MCF 10A (cell line): ENCODE measurements at regions not wholly inside any gene's neighbourhood (a gene's known extent, or its start where the extent isn't known, plus 50 kb on each side); places are given as distances from the start of the nearest gene placed in this dataset.
A peak's percentile ranks its signal among the peaks of the same experiment; 100 is the strongest.

Experiments used
- BruUV-seq: library from RNA; stranded (reverse); fragments of 400-500 nt; replicated peaks from 2 replicates; lab custom pipeline; 2021; lab: Mats Ljungman, UMichigan
- CTCF ChIA-PET: fragments of 300-600 bp; sonication (Branson Sonifier 250); formaldehyde crosslinking; extraction: SDS; loops from one replicate; lab custom pipeline; 2021; ENCODE audit warnings: antibody characterized with exemption, inconsistent platforms; lab: Yijun Ruan, JAX
- POLR2A ChIA-PET: fragments of 300-600, 350-650 bp; sonication (Branson Sonifier 250); formaldehyde crosslinking; extraction: SDS; loops from one replicate; lab custom pipeline; 2020; ENCODE audit warnings: antibody characterized with exemption, inconsistent platforms; lab: Yijun Ruan, JAX
- DNase-seq: peaks from one replicate; pipeline ENCODE4 v3.0.0-alpha.2; 2018; ENCODE audit not compliant: unreplicated experiment
- H3K27ac Mint-ChIP-seq: one replicate; pipeline ENCODE4 v1.8.0; 2022; ENCODE audit warnings: mild to moderate bottlenecking, low read depth, mixed read lengths; ENCODE audit not compliant: unreplicated experiment
- H3K27me3 Mint-ChIP-seq: one replicate; pipeline ENCODE4 v1.8.0; 2022; ENCODE audit warnings: mixed read lengths; ENCODE audit not compliant: insufficient read depth, unreplicated experiment
- H3K36me3 Mint-ChIP-seq: one replicate; pipeline ENCODE4 v1.8.0; 2022; ENCODE audit warnings: mild to moderate bottlenecking, moderate library complexity, mixed read lengths; ENCODE audit not compliant: insufficient read depth, unreplicated experiment
- H3K4me1 Mint-ChIP-seq: one replicate; pipeline ENCODE4 v1.8.0; 2022; ENCODE audit warnings: mixed read lengths; ENCODE audit not compliant: insufficient read depth, unreplicated experiment
- H3K4me3 Mint-ChIP-seq: one replicate; pipeline ENCODE4 v1.8.0; 2022; ENCODE audit warnings: mild to moderate bottlenecking, moderate library complexity, mixed read lengths; ENCODE audit not compliant: unreplicated experiment
- H3K9me3 Mint-ChIP-seq: one replicate; pipeline ENCODE4 v1.8.0; 2022; ENCODE audit warnings: mixed read lengths; ENCODE audit not compliant: unreplicated experiment
- intact Hi-C: fragments of 100-400 bp; cut with micrococcal nuclease; formaldehyde crosslinking; loops from 2 replicates; pipeline ENCODE4 v1.14.1; 2022
- TF ChIP-seq, protein P1 (sequence below): fragments of 200-600 bp; IDR thresholded peaks from one replicate; pipeline ENCODE4 v1.8.0; 2022; ENCODE audit warnings: antibody characterized with exemption, mild to moderate bottlenecking; ENCODE audit not compliant: unreplicated experiment

DNA sequence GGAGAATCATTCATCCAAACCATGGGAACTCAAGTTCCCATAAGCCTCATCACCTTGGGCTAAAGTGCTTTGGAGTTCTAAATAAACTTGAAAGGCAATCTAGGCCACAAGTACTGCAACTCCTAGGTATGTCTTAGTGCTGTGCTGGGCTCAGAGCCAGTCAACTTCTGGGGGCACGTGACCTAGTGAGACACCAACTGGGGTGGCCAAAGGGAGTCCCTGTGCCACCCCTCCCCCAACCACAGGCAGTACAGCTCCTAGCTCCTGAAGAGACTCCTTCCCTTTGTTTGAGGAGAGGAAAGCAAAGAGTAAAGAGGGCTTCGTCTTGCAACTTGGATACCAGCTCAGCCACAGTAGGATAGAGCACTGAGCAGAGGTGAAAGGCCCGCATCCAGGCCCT, 154.2 kb upstream of the IL1RAPL2 start:
- H3K36me3 Mint-ChIP-seq = no peaks in the 10 kb centered on the region
- intact Hi-C loops = no loop called here

DNA sequence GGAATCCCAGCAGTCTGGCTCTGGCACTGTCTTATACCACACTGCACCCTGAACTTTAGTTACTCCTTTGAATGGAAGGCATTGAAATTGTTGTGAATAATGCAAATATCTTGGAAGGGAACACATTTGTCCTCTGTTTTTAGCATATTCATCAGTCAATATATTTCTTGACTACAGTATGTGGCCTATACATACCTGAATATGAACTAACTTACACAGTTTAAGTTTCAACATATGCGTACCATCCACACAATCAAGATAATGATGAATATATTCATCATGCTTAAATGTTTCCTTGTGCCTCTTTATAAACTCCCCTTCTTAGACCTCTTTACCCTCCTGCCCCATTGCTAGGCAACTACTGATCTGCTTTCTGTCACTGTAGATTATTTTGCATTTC, 145.7 kb upstream of the ESX1 start:
- DNase-seq = no peak
- TF ChIP-seq, protein P1, sequence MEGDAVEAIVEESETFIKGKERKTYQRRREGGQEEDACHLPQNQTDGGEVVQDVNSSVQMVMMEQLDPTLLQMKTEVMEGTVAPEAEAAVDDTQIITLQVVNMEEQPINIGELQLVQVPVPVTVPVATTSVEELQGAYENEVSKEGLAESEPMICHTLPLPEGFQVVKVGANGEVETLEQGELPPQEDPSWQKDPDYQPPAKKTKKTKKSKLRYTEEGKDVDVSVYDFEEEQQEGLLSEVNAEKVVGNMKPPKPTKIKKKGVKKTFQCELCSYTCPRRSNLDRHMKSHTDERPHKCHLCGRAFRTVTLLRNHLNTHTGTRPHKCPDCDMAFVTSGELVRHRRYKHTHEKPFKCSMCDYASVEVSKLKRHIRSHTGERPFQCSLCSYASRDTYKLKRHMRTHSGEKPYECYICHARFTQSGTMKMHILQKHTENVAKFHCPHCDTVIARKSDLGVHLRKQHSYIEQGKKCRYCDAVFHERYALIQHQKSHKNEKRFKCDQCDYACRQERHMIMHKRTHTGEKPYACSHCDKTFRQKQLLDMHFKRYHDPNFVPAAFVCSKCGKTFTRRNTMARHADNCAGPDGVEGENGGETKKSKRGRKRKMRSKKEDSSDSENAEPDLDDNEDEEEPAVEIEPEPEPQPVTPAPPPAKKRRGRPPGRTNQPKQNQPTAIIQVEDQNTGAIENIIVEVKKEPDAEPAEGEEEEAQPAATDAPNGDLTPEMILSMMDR = no peak
- Mint-ChIP-seq H3K36me3 (no peaks in the 10 kb centered on the region), H3K27ac (no peak overlapping the region), H3K9me3 (no peaks in the 10 kb centered on the region), H3K4me3 (no peak overlapping the region), H3K4me1 (no peaks in the 10 kb centered on the region), H3K27me3 (peaks cover 22% of the 10 kb centered on the region)
- intact Hi-C loops = no loop called here
- no TSS peak for BruUV-seq
- ChIA-PET CTCF (no interaction called here), POLR2A (no interaction called here)

More for the DNA sequence above, 154.2 kb upstream of the IL1RAPL2 start:
- ChIA-PET CTCF (no interaction called here), POLR2A (no interaction called here)
- BruUV-seq = no TSS peak
- Mint-ChIP-seq H3K4me3 (no peak overlapping the region), H3K27me3 (peaks cover 16% of the 10 kb centered on the region), H3K9me3 (peaks cover 7% of the 10 kb centered on the region), H3K27ac (no peak overlapping the region), H3K4me1 (no peaks in the 10 kb centered on the region)
- DNase-seq = no peak
- TF ChIP-seq, protein P1 = no peak

- H3K4me1 Mint-ChIP-seq = peaks cover 10% of the 10 kb centered on the region
- ChIA-PET CTCF (no interaction called here), POLR2A (interaction anchor here (1.1 to 1.2 kb wide), 2 partner anchors 39 to 41 kb away, joined by 4 to 5 read pairs; no protein-coding TSS in a partner anchor)
- peaks cover 23% of the 10 kb centered on the region for H3K27me3 Mint-ChIP-seq
- DNase-seq = peak; percentile 14
- H3K4me3 Mint-ChIP-seq = no peak overlapping the region
- intact Hi-C loops = no loop called here
- H3K9me3 Mint-ChIP-seq = no peaks in the 10 kb centered on the region
- TF ChIP-seq, protein P1 = no peak
- BruUV-seq = no TSS peak
- peak overlapping the region; percentile 80 for H3K27ac Mint-ChIP-seq
- no peaks in the 10 kb centered on the region for H3K36me3 Mint-ChIP-seq
Observed at GRCh38 chrX:104392350-104392749, 137.6 kb upstream of the ESX1 start.

GRCh38 chrX:104391906-104392305, 137.2 kb upstream of the ESX1 start:
- H3K36me3 Mint-ChIP-seq = no peaks in the 10 kb centered on the region
- peaks cover 19% of the 10 kb centered on the region for H3K27me3 Mint-ChIP-seq
- peak overlapping the region; percentile 80 for H3K27ac Mint-ChIP-seq
- ChIA-PET POLR2A (interaction anchor here (0.6 to 1.2 kb wide), 3 partner anchors 20 to 41 kb away, joined by 3 to 5 read pairs (median 4); no protein-coding TSS in a partner anchor), CTCF (no interaction called here)
- H3K4me3 Mint-ChIP-seq = no peak overlapping the region
- no peak for DNase-seq
- no peaks in the 10 kb centered on the region for H3K9me3 Mint-ChIP-seq
- intact Hi-C loops = no loop called here
- TF ChIP-seq, protein P1 = no peak
- peaks cover 10% of the 10 kb centered on the region for H3K4me1 Mint-ChIP-seq
- no TSS peak for BruUV-seq
